GM19395 (cell line): ENCODE measurements at regions not wholly inside any gene's neighbourhood (a gene's known extent, or its start where the extent isn't known, plus 50 kb on each side); places are given as distances from the start of the nearest gene placed in this dataset.

Source experiments
- ATAC-seq: cut with Tn5 transposase; IDR thresholded peaks from one replicate; pipeline ENCODE4 v1.9.1; 2021; ENCODE audit warnings: mild to moderate bottlenecking, moderate library complexity; ENCODE audit not compliant: unreplicated experiment

GRCh38 chr4:4775493-4776004, 83.9 kb upstream of the MSX1 start:
- ATAC-seq: no peak

- ATAC-seq: no peak
Measured at GRCh38 chr4:4772534-4772933, 86.9 kb upstream of the MSX1 start.

- ATAC-seq: no peak
Measured at GRCh38 chr4:4771160-4771559, 88.3 kb upstream of the MSX1 start.

GRCh38 chr4:4770610-4771009, 88.9 kb upstream of the MSX1 start:
- ATAC-seq: no peak

GRCh38 chr4:4766564-4766963, 92.9 kb upstream of the MSX1 start:
- ATAC-seq: no peak

GRCh38 chr4:4765811-4766210, 93.7 kb upstream of the MSX1 start:
- ATAC-seq: no peak

GRCh38 chr4:4764558-4764905, 94.9 kb upstream of the MSX1 start:
- no peak for ATAC-seq

GRCh38 chr4:4763822-4764557, 95.5 kb upstream of the MSX1 start:
- ATAC-seq: no peak

GRCh38 chr4:4762909-4763821, 96.3 kb upstream of the MSX1 start:
- peak; percentile 92 for ATAC-seq

GRCh38 chr4:4762300-4762699, 97.2 kb upstream of the MSX1 start:
- ATAC-seq: no peak

GRCh38 chr4:4761128-4761982, 98.1 kb upstream of the MSX1 start:
- ATAC-seq: no peak

- no peak for ATAC-seq
Measured at GRCh38 chr4:4759883-4760282, 99.6 kb upstream of the MSX1 start.

GRCh38 chr4:4759232-4759631, 100.2 kb upstream of the MSX1 start:
- ATAC-seq: no peak

- no peak for ATAC-seq
Measured at GRCh38 chr4:4758681-4759080, 100.8 kb upstream of the MSX1 start.

GRCh38 chr4:4755306-4755705, 104.2 kb upstream of the MSX1 start:
- ATAC-seq: no peak

GRCh38 chr4:4754641-4755040, 104.8 kb upstream of the MSX1 start:
- no peak for ATAC-seq

GRCh38 chr4:4753643-4754042, 105.8 kb upstream of the MSX1 start:
- ATAC-seq: no peak

GRCh38 chr4:4752576-4753401, 106.7 kb upstream of the MSX1 start:
- ATAC-seq: no peak

- no peak for ATAC-seq
Measured at GRCh38 chr4:4752025-4752424, 107.4 kb upstream of the MSX1 start.

- no peak for ATAC-seq
Measured at GRCh38 chr4:4750187-4750586, 109.3 kb upstream of the MSX1 start.
